Panc1 (cell line): ENCODE measurements at regions not wholly inside any gene's neighbourhood (a gene's known extent, or its start where the extent isn't known, plus 50 kb on each side); places are given as distances from the start of the nearest gene placed in this dataset.

Experiments used
- ATAC-seq: fragments of 200-7000 bp; cut with Tn5 transposase; 2 replicates; pipeline ENCODE4 v1.9.1; 2020; ENCODE audit warnings: mild to moderate bottlenecking, moderate library complexity
- BruUV-seq: library from RNA; stranded (reverse); fragments of 400-500 nt; replicated peaks from 2 replicates; lab custom pipeline; 2021; lab: Mats Ljungman, UMichigan
- CTCF ChIA-PET: fragments of 300-600 bp; sonication (Branson Sonifier 250); formaldehyde crosslinking; loops from one replicate; lab custom pipeline; 2022; ENCODE audit warnings: antibody characterized with exemption; lab: Charles Lee
- POLR2A ChIA-PET: fragments of 300-600 bp; sonication (Branson Sonifier 250); formaldehyde crosslinking; loops from one replicate; lab custom pipeline; 2022; ENCODE audit warnings: antibody characterized with exemption; lab: Charles Lee
- DNase-seq: peaks from one replicate; pipeline ENCODE4 v3.0.0-alpha.2; 2010; ENCODE audit warnings: low read depth, low spot score
- H3K27ac ChIP-seq: 2 replicates; pipeline ENCODE4 v1.5.1; 2011; ENCODE audit warnings: mild to moderate bottlenecking, low read length, inconsistent platforms
- H3K27me3 ChIP-seq: fragments of 200-500 bp; sonication (Bioruptor generic); 2 replicates; pipeline ENCODE4 v1.6.0; 2014; ENCODE audit warnings: low read length, inconsistent platforms; ENCODE audit not compliant: control insufficient read depth, insufficient read depth
- H3K36me3 ChIP-seq: fragments of 200-500 bp; sonication (Bioruptor generic); 2 replicates; pipeline ENCODE4 v1.5.1; 2014; ENCODE audit warnings: inconsistent platforms, mild to moderate bottlenecking, low read length, moderate library complexity; ENCODE audit not compliant: control insufficient read depth, insufficient read depth
- H3K4me1 ChIP-seq: 2 replicates; pipeline ENCODE4 v1.5.1; 2011; ENCODE audit warnings: inconsistent platforms, mild to moderate bottlenecking, low read length, moderate library complexity; ENCODE audit not compliant: control insufficient read depth, insufficient read depth
- H3K4me3 ChIP-seq, 2 experiments: 2 replicates each; pipeline ENCODE4 v1.5.1; 2011 to 2012; ENCODE audit warnings: low read depth in 2 of 2, low read length in 2 of 2, mild to moderate bottlenecking in 2 of 2, inconsistent platforms in 1 of 2, moderate library complexity in 1 of 2
- H3K9me3 ChIP-seq: fragments of 200-500 bp; sonication (Bioruptor generic); 2 replicates; pipeline ENCODE4 v1.5.1; 2014; ENCODE audit warnings: low read depth, mild to moderate bottlenecking, inconsistent platforms, low read length, moderate library complexity; ENCODE audit not compliant: control insufficient read depth, insufficient read depth
- CTCF ChIP-seq: fragments of 450-650 bp; IDR thresholded peaks from 2 replicates; pipeline ENCODE4 v1.5.1; 2017; ENCODE audit warnings: mild to moderate bottlenecking
- POLR2AphosphoS5 ChIP-seq: IDR thresholded peaks from 2 replicates; pipeline ENCODE4 v1.6.1; 2012; ENCODE audit warnings: mild to moderate bottlenecking, low read depth, low read length, moderate library complexity
- REST ChIP-seq, 2 experiments: IDR thresholded peaks; 2 replicates each; pipeline ENCODE4 v1.6.1; 2011 to 2012; ENCODE audit warnings: low read depth in 2 of 2, control low read depth in 1 of 2, low read length in 1 of 2, mild to moderate bottlenecking in 1 of 2, moderate library complexity in 1 of 2; ENCODE audit not compliant: insufficient read depth in 1 of 2
- SIN3A ChIP-seq: IDR thresholded peaks from 2 replicates; pipeline ENCODE4 v1.6.1; 2012; ENCODE audit warnings: low read depth, mild to moderate bottlenecking, low read length, moderate library complexity, borderline replicate concordance; ENCODE audit not compliant: insufficient read depth
- TCF7L2 ChIP-seq: IDR thresholded peaks from 2 replicates; pipeline ENCODE4 v1.6.1; 2011; ENCODE audit warnings: mild to moderate bottlenecking, low read depth, low read length, inconsistent platforms
- in situ Hi-C: cut with HindIII; loops from 2 replicates; pipeline ENCODE4 v1.10.0; 2016; ENCODE audit warnings: low sequenced_read_pairs, low pct_unique_long_range_greater_than_20kb
- intact Hi-C: fragments of 100-400 bp; cut with micrococcal nuclease; formaldehyde crosslinking; loops from one replicate; pipeline ENCODE4 v1.10.0; 2022; ENCODE audit not compliant: unreplicated experiment

GRCh38 chr11:70707821-70708220, 309.5 kb downstream of the CTTN start:
- Histone ChIP-seq H3K36me3 (no peaks in the 10 kb centered on the region), H3K4me3 (no peak overlapping the region), H3K27ac (no peak overlapping the region), H3K4me1 (no peaks in the 10 kb centered on the region), H3K27me3 (no peaks in the 10 kb centered on the region; the same call in 1 of the 2 replicates), H3K9me3 (no peaks in the 10 kb centered on the region)
- DNase-seq (no peak), ATAC-seq (no peak)
- in situ Hi-C loops, result no loop called here
- no peak for TF ChIP-seq POLR2AphosphoS5
- TF ChIP-seq REST (IDR thresholded peaks at IDR 0.05; ENCODE audit: insufficient read depth in 1 of 2, low read depth in 2 of 2, low read length in 1 of 2), result no peak
- no peak for TF ChIP-seq CTCF
- TF ChIP-seq SIN3A, result no peak
- TF ChIP-seq TCF7L2, result no peak
- ChIA-PET CTCF (interaction anchor here (0.6 kb wide), 1 partner anchor 370 kb away, joined by 4 read pairs; no protein-coding TSS in a partner anchor), POLR2A (no interaction called here)
- no TSS peak for BruUV-seq
- intact Hi-C loops, result no loop called here

DNA sequence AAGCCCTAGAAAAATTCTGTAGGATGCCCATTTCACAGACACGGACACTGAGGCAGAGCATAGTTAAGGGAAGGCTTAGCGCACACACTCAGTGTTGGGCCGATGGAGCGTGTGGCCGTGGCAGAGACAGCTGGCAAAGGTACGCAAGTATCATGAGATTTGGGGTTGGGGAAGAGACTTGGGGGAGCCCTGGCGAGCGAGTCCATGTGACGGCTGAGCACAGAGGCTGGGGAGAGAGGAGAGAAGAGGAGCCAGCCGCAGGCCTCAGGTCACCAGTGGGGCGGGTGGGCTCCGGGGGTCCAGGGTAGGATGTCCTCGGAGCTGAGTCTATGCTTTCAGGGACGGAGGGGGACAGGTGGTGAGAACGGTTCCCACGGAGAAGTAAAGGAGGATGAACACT, 311.3 kb downstream of the CTTN start:
- in situ Hi-C loops, result no loop called here
- TF ChIP-seq SIN3A, result no peak
- no peak for TF ChIP-seq CTCF
- no peak for TF ChIP-seq TCF7L2
- no peak for TF ChIP-seq POLR2AphosphoS5
- TF ChIP-seq REST (IDR thresholded peaks at IDR 0.05; ENCODE audit: insufficient read depth in 1 of 2, low read depth in 2 of 2, low read length in 1 of 2), result no peak
- CTCF ChIA-PET, result no interaction called here

More for the DNA sequence above, 311.3 kb downstream of the CTTN start:
- Histone ChIP-seq H3K27me3 (peaks cover 3% of the 10 kb centered on the region; the same call in 1 of the 2 replicates), H3K4me3 (no peak overlapping the region), H3K4me1 (no peaks in the 10 kb centered on the region), H3K27ac (no peak overlapping the region), H3K9me3 (no peaks in the 10 kb centered on the region), H3K36me3 (no peaks in the 10 kb centered on the region)
- intact Hi-C loops, result no loop called here
- DNase-seq, result no peak
- no TSS peak for BruUV-seq
- POLR2A ChIA-PET, result no interaction called here
- ATAC-seq, result no peak
